Erythroblast (primary cell): ENCODE measurements at regions not wholly inside any gene's neighbourhood (a gene's known extent, or its start where the extent isn't known, plus 50 kb on each side); places are given as distances from the start of the nearest gene placed in this dataset.

Experiments used
- GATA1 ChIP-seq: IDR thresholded peaks from 2 replicates; pipeline ENCODE4 v1.6.1; 2011; ENCODE audit warnings: low read depth, mild to moderate bottlenecking, control low read depth, low read length, moderate library complexity
- POLR2A ChIP-seq: IDR thresholded peaks from 2 replicates; pipeline ENCODE4 v1.6.1; 2011; ENCODE audit warnings: mild to moderate bottlenecking, low read length

GRCh38 chr10:55013318-55013717, 212.3 kb upstream of the PCDH15 start:
- TF ChIP-seq POLR2A, result no peak
- no peak for TF ChIP-seq GATA1
